Lung (tissue), 11 donors: ENCODE measurements at regions not wholly inside any gene's neighbourhood (a gene's known extent, or its start where the extent isn't known, plus 50 kb on each side); places are given as distances from the start of the nearest gene placed in this dataset.

Experiments
- ATAC-seq: fragments of 200-7000 bp; cut with Tn5 transposase; one replicate; pipeline ENCODE4 v1.9.1; 2020; ENCODE audit warnings: moderate number of reproducible peaks; ENCODE audit not compliant: insufficient read depth, low FRiP score
- DNase-seq, 3 donors: peaks; one replicate each; pipeline ENCODE4 v3.0.0-alpha.2; 2013 to 2017
- H3K27ac ChIP-seq, 2 donors: one replicate each; pipeline ENCODE4 v1.5.1; 2013; ENCODE audit warnings: mild to moderate bottlenecking in 2 of 2, moderate library complexity in 2 of 2, control low read depth in 1 of 2, inconsistent platforms in 1 of 2, low read depth in 1 of 2, low read length in 1 of 2
- H3K27me3 ChIP-seq, 3 donors: one replicate each; pipeline ENCODE4 v1.5.1; 2013; ENCODE audit warnings: low read length in 2 of 3; ENCODE audit not compliant: control insufficient read depth in 3 of 3, insufficient read depth in 3 of 3
- H3K36me3 ChIP-seq, 4 donors: one replicate each; pipeline ENCODE4 v1.5.1; 2013; ENCODE audit warnings: low read length in 4 of 4, mild to moderate bottlenecking in 1 of 4, moderate library complexity in 1 of 4; ENCODE audit not compliant: control insufficient read depth in 4 of 4, insufficient read depth in 4 of 4
- H3K4me1 ChIP-seq, 5 donors: one replicate each; pipeline ENCODE4 v1.5.1; 2013; ENCODE audit warnings: low read length in 5 of 5, mild to moderate bottlenecking in 2 of 5, moderate library complexity in 1 of 5; ENCODE audit not compliant: control insufficient read depth in 5 of 5, insufficient read depth in 5 of 5
- H3K4me3 ChIP-seq: one replicate; pipeline ENCODE4 v1.5.1; 2013; ENCODE audit warnings: mild to moderate bottlenecking, control low read depth, moderate library complexity
- H3K9ac ChIP-seq, 2 donors: one replicate each; pipeline ENCODE4 v1.5.1; 2013; ENCODE audit warnings: low read length in 2 of 2, control low read depth in 1 of 2; ENCODE audit not compliant: insufficient read depth in 1 of 2
- H3K9me3 ChIP-seq, 4 donors: one replicate each; pipeline ENCODE4 v1.5.1; 2013; ENCODE audit warnings: low read length in 3 of 4, mild to moderate bottlenecking in 1 of 4, moderate library complexity in 1 of 4; ENCODE audit not compliant: control insufficient read depth in 4 of 4, insufficient read depth in 3 of 4
- WGBS, 2 donors: extraction: QIAGEN DNeasy Blood & Tissue Kit; methylation state at CpG; one replicate each; pipeline ENCODE4 v1.1.7; 2013; 5-methylcytosine and 5-hydroxymethylcytosine counted together
- TF ChIP-seq, protein P1 (sequence below): IDR thresholded peaks from 2 replicates; pipeline ENCODE4 v1.5.1; 2012; ENCODE audit warnings: mild to moderate bottlenecking; ENCODE audit errors: control extremely low read depth, extremely low read depth
- donor health status: control.
- donor health status: control.
- donor health status: Bipolar disorder and iron deficiency.
- donor health status: healthy.
- donor health status: DM: yes; HTN: yes; CAD: no.

DNA sequence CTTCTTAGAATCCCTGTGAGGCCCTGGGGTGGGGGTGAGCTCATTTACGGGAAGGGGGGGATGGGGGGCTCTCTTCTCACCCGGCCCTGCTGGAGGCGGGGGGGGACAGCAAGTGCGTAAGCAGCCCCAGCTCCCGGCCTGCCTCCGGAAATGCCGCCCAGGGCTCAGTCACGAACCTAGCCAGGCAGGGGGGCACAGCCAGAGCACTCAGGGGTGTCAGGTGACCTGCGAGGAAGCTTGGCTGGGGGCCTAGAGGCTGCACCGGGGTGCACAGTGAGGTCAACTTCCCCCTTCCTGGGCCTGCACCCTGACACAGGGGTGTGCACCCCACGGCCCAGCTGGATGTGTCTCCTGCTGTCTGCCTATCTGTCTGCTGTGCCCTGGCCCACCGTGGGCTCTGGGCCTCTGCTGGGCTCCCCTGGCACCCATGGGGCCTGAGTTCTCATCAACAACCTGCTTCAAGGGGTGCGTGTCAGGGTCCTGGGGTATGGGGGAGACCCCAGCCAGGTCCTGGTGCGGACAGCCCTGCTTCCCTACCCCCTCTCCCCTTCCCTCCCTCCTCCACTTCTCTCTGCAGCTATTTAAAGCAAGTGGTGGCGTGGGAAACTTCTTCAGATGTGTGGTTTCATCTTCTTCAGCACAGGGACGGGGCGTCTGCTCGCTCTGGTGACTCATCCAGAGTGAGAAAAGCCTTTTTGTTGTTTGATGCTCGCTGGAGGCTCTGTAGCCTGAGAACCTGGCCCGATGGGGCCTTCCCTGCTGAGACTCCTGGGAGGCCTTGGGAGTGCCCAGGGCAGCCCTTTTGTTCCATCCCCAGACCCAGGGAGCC lies 92.5 kb upstream of the RUNX3 start:
- ATAC-seq (peak; percentile 58), DNase-seq (peak; percentile 39 to 74 (median 60))
- Histone ChIP-seq H3K27me3 (no peaks in the 10 kb centered on the region), H3K4me1 (peaks cover 0 to 7% (median 2%) of the 10 kb centered on the region in 5 donors), H3K9ac (no peak overlapping the region), H3K36me3 (no peaks in the 10 kb centered on the region), H3K9me3 (no peaks in the 10 kb centered on the region), H3K4me3 (no peak overlapping the region), H3K27ac (peak overlapping the region in 1 of 2 donors; percentile 77)
- 13 to 23% methylated on average over 17 to 20 of the region's 20 CpGs for WGBS, 2 donors
- TF ChIP-seq, protein P1, sequence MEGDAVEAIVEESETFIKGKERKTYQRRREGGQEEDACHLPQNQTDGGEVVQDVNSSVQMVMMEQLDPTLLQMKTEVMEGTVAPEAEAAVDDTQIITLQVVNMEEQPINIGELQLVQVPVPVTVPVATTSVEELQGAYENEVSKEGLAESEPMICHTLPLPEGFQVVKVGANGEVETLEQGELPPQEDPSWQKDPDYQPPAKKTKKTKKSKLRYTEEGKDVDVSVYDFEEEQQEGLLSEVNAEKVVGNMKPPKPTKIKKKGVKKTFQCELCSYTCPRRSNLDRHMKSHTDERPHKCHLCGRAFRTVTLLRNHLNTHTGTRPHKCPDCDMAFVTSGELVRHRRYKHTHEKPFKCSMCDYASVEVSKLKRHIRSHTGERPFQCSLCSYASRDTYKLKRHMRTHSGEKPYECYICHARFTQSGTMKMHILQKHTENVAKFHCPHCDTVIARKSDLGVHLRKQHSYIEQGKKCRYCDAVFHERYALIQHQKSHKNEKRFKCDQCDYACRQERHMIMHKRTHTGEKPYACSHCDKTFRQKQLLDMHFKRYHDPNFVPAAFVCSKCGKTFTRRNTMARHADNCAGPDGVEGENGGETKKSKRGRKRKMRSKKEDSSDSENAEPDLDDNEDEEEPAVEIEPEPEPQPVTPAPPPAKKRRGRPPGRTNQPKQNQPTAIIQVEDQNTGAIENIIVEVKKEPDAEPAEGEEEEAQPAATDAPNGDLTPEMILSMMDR, result no peak

DNA sequence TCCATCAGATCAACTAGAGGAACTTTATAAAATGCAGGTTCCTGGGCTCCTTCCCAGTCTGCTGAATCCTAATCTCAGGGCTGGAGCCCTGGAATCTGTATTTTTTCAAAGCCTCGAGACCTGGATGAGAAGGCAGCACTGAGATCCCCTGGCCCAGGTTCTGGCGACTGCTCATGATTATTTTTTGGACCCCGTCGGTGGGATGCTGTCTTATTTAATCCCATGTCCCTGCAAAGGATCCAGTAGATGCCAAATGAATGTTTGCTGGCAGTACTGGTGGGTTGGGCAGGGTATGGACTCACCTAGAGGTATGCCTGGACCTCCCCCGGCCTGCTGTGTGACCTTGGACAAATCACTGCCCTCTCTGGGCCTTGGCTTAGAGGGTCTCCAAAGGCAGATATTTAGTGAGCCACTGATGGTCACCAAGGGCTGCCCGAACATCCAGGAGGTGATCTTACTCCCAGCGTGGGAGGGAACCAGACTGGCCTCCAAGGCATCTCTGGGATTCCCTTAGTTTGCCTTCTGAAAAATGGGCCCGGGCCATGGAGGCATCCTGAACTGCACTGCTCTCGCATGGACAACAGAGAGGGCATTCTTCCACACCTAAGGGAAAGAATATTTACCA lies 91.6 kb upstream of the RUNX3 start:
- WGBS, 2 donors, result 78 to 83% methylated on average over 9 of the region's 9 CpGs
- Histone ChIP-seq H3K9me3 (no peaks in the 10 kb centered on the region), H3K27me3 (no peaks in the 10 kb centered on the region), H3K27ac (peak overlapping the region in 1 of 2 donors; percentile 17), H3K9ac (no peak overlapping the region), H3K4me1 (peaks cover 0 to 7% (median 2%) of the 10 kb centered on the region in 5 donors), H3K36me3 (no peaks in the 10 kb centered on the region), H3K4me3 (no peak overlapping the region)
- TF ChIP-seq, protein P1, result no peak
- DNase-seq (no peak), ATAC-seq (no peak)

DNA sequence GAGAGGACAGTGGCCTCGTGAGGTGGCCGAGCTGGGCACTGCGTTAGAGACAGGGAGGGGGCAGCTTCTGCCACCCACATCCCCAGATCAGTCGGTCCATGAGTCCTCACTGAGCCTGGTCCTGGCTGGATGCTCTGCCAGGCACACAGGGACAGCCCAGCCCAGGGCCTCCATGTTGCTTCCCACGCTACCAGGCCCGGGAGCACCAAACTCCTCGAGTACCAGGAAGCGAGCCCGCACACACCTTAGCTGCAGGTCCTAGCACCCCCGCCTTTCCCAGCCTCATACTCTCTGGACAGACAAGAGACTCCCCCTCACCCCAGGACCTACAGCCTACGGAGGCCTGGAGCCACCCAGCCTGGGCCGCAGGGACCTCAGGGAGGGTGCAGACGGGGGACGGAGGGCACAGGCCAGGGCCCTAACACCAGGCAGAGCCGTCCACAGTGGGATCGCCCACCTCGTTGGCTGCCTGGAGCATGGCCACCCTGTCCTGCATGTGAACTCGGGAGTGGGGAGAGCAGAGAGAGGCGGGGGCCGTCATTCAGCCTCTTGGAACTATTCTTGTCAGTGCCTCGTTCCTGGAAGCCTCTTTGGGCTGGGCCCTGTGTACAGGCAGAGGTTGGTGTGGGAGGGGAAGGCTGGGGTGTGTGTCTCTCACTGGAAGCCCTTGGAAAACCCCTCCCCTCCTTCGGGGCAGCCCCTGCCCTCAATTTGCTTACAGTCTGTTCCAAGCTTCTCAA lies 90.9 kb upstream of the RUNX3 start:
- H3K9ac ChIP-seq, result no peak overlapping the region
- ATAC-seq (no peak), DNase-seq (no peak)
- 79 to 86% methylated on average over 20 to 22 of the region's 22 CpGs for whole genome bisulfite sequencing, 2 donors
- no peak overlapping the region for H3K4me3 ChIP-seq
- H3K4me1 ChIP-seq, result peaks cover 0 to 7% (median 2%) of the 10 kb centered on the region in 5 donors
- H3K27me3 ChIP-seq, result no peaks in the 10 kb centered on the region
- no peaks in the 10 kb centered on the region for H3K36me3 ChIP-seq
- H3K27ac ChIP-seq, result no peak overlapping the region
- no peaks in the 10 kb centered on the region for H3K9me3 ChIP-seq
- TF ChIP-seq, protein P1, result no peak
